ENCODE measurements at regions not wholly inside any gene's neighbourhood (a gene's known extent, or its start where the extent isn't known, plus 50 kb on each side); places are given as distances from the start of the nearest gene placed in this dataset.

DNA sequence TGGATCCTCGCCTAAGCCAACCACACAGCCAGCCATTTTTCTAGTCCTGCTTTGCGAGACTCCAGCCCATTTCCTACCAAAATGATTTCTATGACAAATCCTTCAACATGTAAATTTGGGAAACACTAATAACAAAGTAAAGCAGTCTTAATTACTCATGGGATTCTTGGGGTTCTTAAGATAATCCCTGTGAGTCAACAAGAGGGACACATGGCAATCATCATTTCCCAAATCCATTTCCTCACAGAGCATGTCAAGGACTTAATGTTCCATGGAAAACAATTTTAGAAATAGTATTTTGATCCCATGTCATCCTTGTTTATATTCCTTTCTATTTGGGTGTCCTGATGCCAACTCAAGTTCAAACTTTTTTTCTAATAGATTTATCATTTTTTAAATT, 322.7 kb upstream of the NOX3 start:
- Histone ChIP-seq H3K9me2 (replicated peaks; ENCODE audit: insufficient read depth, low read length) (no peaks in the 10 kb centered on the region), H3K4me3 (ENCODE audit: low read length) (no peak overlapping the region), H3K27ac (ENCODE audit: low read length) (no peak overlapping the region), H3K4me1 (ENCODE audit: low read length) (no peaks in the 10 kb centered on the region), H4K20me1 (ENCODE audit: insufficient read depth, low read length) (no peaks in the 10 kb centered on the region), H3K36me3 (replicated peaks; ENCODE audit: insufficient read depth, low read length) (no peaks in the 10 kb centered on the region), H3F3A (ENCODE audit: insufficient read depth, low read length) (no peaks in the 10 kb centered on the region), H2AFZ (ENCODE audit: low read length) (no peak overlapping the region), H3K4me2 (ENCODE audit: low read depth, low read length) (no peak overlapping the region), H3K9me3 (replicated peaks; ENCODE audit: insufficient read depth, low read length) (no peaks in the 10 kb centered on the region), H3K9ac (ENCODE audit: low read length) (no peak overlapping the region), H3K79me2 (ENCODE audit: low read length) (no peaks in the 10 kb centered on the region), H3K27me3 (replicated peaks; ENCODE audit: insufficient read depth, low read length) (no peaks in the 10 kb centered on the region)
- DNase-seq: no peak
- TF ChIP-seq EZH2 (optimal IDR thresholded peaks at IDR 0.05; ENCODE audit: low read depth, low read length): no peak
- TF ChIP-seq, protein P1, sequence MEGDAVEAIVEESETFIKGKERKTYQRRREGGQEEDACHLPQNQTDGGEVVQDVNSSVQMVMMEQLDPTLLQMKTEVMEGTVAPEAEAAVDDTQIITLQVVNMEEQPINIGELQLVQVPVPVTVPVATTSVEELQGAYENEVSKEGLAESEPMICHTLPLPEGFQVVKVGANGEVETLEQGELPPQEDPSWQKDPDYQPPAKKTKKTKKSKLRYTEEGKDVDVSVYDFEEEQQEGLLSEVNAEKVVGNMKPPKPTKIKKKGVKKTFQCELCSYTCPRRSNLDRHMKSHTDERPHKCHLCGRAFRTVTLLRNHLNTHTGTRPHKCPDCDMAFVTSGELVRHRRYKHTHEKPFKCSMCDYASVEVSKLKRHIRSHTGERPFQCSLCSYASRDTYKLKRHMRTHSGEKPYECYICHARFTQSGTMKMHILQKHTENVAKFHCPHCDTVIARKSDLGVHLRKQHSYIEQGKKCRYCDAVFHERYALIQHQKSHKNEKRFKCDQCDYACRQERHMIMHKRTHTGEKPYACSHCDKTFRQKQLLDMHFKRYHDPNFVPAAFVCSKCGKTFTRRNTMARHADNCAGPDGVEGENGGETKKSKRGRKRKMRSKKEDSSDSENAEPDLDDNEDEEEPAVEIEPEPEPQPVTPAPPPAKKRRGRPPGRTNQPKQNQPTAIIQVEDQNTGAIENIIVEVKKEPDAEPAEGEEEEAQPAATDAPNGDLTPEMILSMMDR (IDR thresholded peaks at IDR 0.05; ENCODE audit: low read length): no peak
- TF ChIP-seq EZH2phosphoT487 (IDR thresholded peaks at IDR 0.05; ENCODE audit: low read length): no peak

- TF ChIP-seq, protein P1 (IDR thresholded peaks at IDR 0.05; ENCODE audit: low read length): no peak
- no peak for TF ChIP-seq EZH2 (optimal IDR thresholded peaks at IDR 0.05; ENCODE audit: low read depth, low read length)
- no peak for TF ChIP-seq EZH2phosphoT487 (IDR thresholded peaks at IDR 0.05; ENCODE audit: low read length)
- DNase-seq: peak; percentile 21
Observed at GRCh38 chr6:155771822-155772221, 316.2 kb upstream of the NOX3 start.

GRCh38 chr6:155770856-155771255, 315.2 kb upstream of the NOX3 start:
- H3K79me2 ChIP-seq (ENCODE audit: low read length): no peaks in the 10 kb centered on the region
- no peaks in the 10 kb centered on the region for H3K27me3 ChIP-seq (replicated peaks; ENCODE audit: insufficient read depth, low read length)
- no peaks in the 10 kb centered on the region for H3K9me2 ChIP-seq (replicated peaks; ENCODE audit: insufficient read depth, low read length)
- no peak overlapping the region for H3K4me3 ChIP-seq (ENCODE audit: low read length)
- H3K36me3 ChIP-seq (replicated peaks; ENCODE audit: insufficient read depth, low read length): no peaks in the 10 kb centered on the region
- TF ChIP-seq EZH2phosphoT487 (IDR thresholded peaks at IDR 0.05; ENCODE audit: low read length) (no peak), EZH2 (optimal IDR thresholded peaks at IDR 0.05; ENCODE audit: low read depth, low read length) (no peak)
- TF ChIP-seq, protein P1 (IDR thresholded peaks at IDR 0.05; ENCODE audit: low read length): no peak
- H3K9me3 ChIP-seq (replicated peaks; ENCODE audit: insufficient read depth, low read length): no peaks in the 10 kb centered on the region
- no peaks in the 10 kb centered on the region for H3K4me1 ChIP-seq (ENCODE audit: low read length)
- DNase-seq: no peak
- H4K20me1 ChIP-seq (ENCODE audit: insufficient read depth, low read length): no peaks in the 10 kb centered on the region
- H3K27ac ChIP-seq (ENCODE audit: low read length): no peak overlapping the region
- H3K4me2 ChIP-seq (ENCODE audit: low read depth, low read length): no peak overlapping the region
- no peak overlapping the region for H3K9ac ChIP-seq (ENCODE audit: low read length)
- no peak overlapping the region for H2AFZ ChIP-seq (ENCODE audit: low read length)
- H3F3A ChIP-seq (ENCODE audit: insufficient read depth, low read length): no peaks in the 10 kb centered on the region

More at GRCh38 chr6:155771822-155772221, 316.2 kb upstream of the NOX3 start:
- Histone ChIP-seq H3K4me3 (ENCODE audit: low read length) (no peak overlapping the region), H3K36me3 (replicated peaks; ENCODE audit: insufficient read depth, low read length) (no peaks in the 10 kb centered on the region), H4K20me1 (ENCODE audit: insufficient read depth, low read length) (no peaks in the 10 kb centered on the region), H2AFZ (ENCODE audit: low read length) (no peak overlapping the region), H3K9ac (ENCODE audit: low read length) (no peak overlapping the region), H3K9me2 (replicated peaks; ENCODE audit: insufficient read depth, low read length) (no peaks in the 10 kb centered on the region), H3K27me3 (replicated peaks; ENCODE audit: insufficient read depth, low read length) (no peaks in the 10 kb centered on the region), H3K27ac (ENCODE audit: low read length) (no peak overlapping the region), H3K79me2 (ENCODE audit: low read length) (no peaks in the 10 kb centered on the region), H3K4me1 (ENCODE audit: low read length) (no peaks in the 10 kb centered on the region), H3K4me2 (ENCODE audit: low read depth, low read length) (no peak overlapping the region), H3K9me3 (replicated peaks; ENCODE audit: insufficient read depth, low read length) (no peaks in the 10 kb centered on the region), H3F3A (ENCODE audit: insufficient read depth, low read length) (no peaks in the 10 kb centered on the region)
